MCF 10A (cell line): ENCODE measurements at regions not wholly inside any gene's neighbourhood (a gene's known extent, or its start where the extent isn't known, plus 50 kb on each side); places are given as distances from the start of the nearest gene placed in this dataset.
"Not testable (repeated sequence)": the region's sequence is repeated elsewhere in the genome, so short reads cannot be mapped to it uniquely, and the experiment has no call there.

Source experiments
- BruUV-seq: library from RNA; stranded (reverse); fragments of 400-500 nt; replicated peaks from 2 replicates; lab custom pipeline; 2021; lab: Mats Ljungman, UMichigan
- CTCF ChIA-PET: fragments of 300-600 bp; sonication (Branson Sonifier 250); formaldehyde crosslinking; extraction: SDS; loops from one replicate; lab custom pipeline; 2021; ENCODE audit warnings: antibody characterized with exemption, inconsistent platforms; lab: Yijun Ruan, JAX
- POLR2A ChIA-PET: fragments of 300-600, 350-650 bp; sonication (Branson Sonifier 250); formaldehyde crosslinking; extraction: SDS; loops from one replicate; lab custom pipeline; 2020; ENCODE audit warnings: antibody characterized with exemption, inconsistent platforms; lab: Yijun Ruan, JAX
- DNase-seq: peaks from one replicate; pipeline ENCODE4 v3.0.0-alpha.2; 2018; ENCODE audit not compliant: unreplicated experiment
- H3K27ac Mint-ChIP-seq: one replicate; pipeline ENCODE4 v1.8.0; 2022; ENCODE audit warnings: mild to moderate bottlenecking, low read depth, mixed read lengths; ENCODE audit not compliant: unreplicated experiment
- H3K27me3 Mint-ChIP-seq: one replicate; pipeline ENCODE4 v1.8.0; 2022; ENCODE audit warnings: mixed read lengths; ENCODE audit not compliant: insufficient read depth, unreplicated experiment
- H3K36me3 Mint-ChIP-seq: one replicate; pipeline ENCODE4 v1.8.0; 2022; ENCODE audit warnings: mild to moderate bottlenecking, moderate library complexity, mixed read lengths; ENCODE audit not compliant: insufficient read depth, unreplicated experiment
- H3K4me1 Mint-ChIP-seq: one replicate; pipeline ENCODE4 v1.8.0; 2022; ENCODE audit warnings: mixed read lengths; ENCODE audit not compliant: insufficient read depth, unreplicated experiment
- H3K4me3 Mint-ChIP-seq: one replicate; pipeline ENCODE4 v1.8.0; 2022; ENCODE audit warnings: mild to moderate bottlenecking, moderate library complexity, mixed read lengths; ENCODE audit not compliant: unreplicated experiment
- H3K9me3 Mint-ChIP-seq: one replicate; pipeline ENCODE4 v1.8.0; 2022; ENCODE audit warnings: mixed read lengths; ENCODE audit not compliant: unreplicated experiment
- CTCF ChIP-seq: fragments of 200-600 bp; IDR thresholded peaks from one replicate; pipeline ENCODE4 v1.8.0; 2022; ENCODE audit warnings: antibody characterized with exemption, mild to moderate bottlenecking; ENCODE audit not compliant: unreplicated experiment
- intact Hi-C: fragments of 100-400 bp; cut with micrococcal nuclease; formaldehyde crosslinking; loops from 2 replicates; pipeline ENCODE4 v1.14.1; 2022

GRCh38 chrX:128408842-128409241, 356.6 kb upstream of the ACTRT1 start:
- Mint-ChIP-seq H3K27me3 (no peaks in the 10 kb centered on the region), H3K27ac (no peak overlapping the region), H3K4me1 (no peaks in the 10 kb centered on the region), H3K9me3 (peaks cover 8% of the 10 kb centered on the region), H3K36me3 (no peaks in the 10 kb centered on the region), H3K4me3 (no peak overlapping the region)
- CTCF ChIA-PET = interaction anchor here (0.6 kb wide), 1 partner anchor 13 kb away, joined by 3 read pairs; no protein-coding TSS in a partner anchor
- no peak for TF ChIP-seq CTCF
- POLR2A ChIA-PET = no interaction called here
- no TSS peak for BruUV-seq
- intact Hi-C loops = no loop called here
- no peak for DNase-seq

GRCh38 chrX:128396601-128397000, 344.4 kb upstream of the ACTRT1 start:
- no peaks in the 10 kb centered on the region for H3K9me3 Mint-ChIP-seq
- ChIA-PET POLR2A (interaction anchor here (0.7 kb wide), 1 partner anchor 32 kb away, joined by 3 read pairs; no protein-coding TSS in a partner anchor), CTCF (no interaction called here)
- no peak overlapping the region for H3K4me3 Mint-ChIP-seq
- H3K36me3 Mint-ChIP-seq = no peaks in the 10 kb centered on the region
- intact Hi-C loops = no loop called here
- no peaks in the 10 kb centered on the region for H3K4me1 Mint-ChIP-seq
- no peak overlapping the region for H3K27ac Mint-ChIP-seq
- BruUV-seq = no TSS peak
- peak; percentile 1 for DNase-seq
- H3K27me3 Mint-ChIP-seq = no peaks in the 10 kb centered on the region
- TF ChIP-seq CTCF = no peak

- H3K27me3 Mint-ChIP-seq, H3K4me1 Mint-ChIP-seq, H3K36me3 Mint-ChIP-seq, H3K4me3 Mint-ChIP-seq, intact Hi-C loops, BruUV-seq: not testable (repeated sequence)
- POLR2A ChIA-PET = interaction anchor here (1.2 kb wide), 1 partner anchor 11 kb away, joined by 3 read pairs; no protein-coding TSS in a partner anchor
- Mint-ChIP-seq H3K27ac (peak overlapping the region; percentile 87), H3K9me3 (peaks cover 31% of the 10 kb centered on the region)
- DNase-seq = peak; percentile 45
- CTCF ChIA-PET = interaction anchor here (0.6 kb wide), 1 partner anchor 97 kb away, joined by 3 read pairs; no protein-coding TSS in a partner anchor
Observed at GRCh38 chrX:128383846-128384245, 331.6 kb upstream of the ACTRT1 start.

GRCh38 chrX:128365492-128365891, 313.3 kb upstream of the ACTRT1 start:
- no TSS peak for BruUV-seq
- intact Hi-C loops = no loop called here
- Mint-ChIP-seq H3K4me3 (no peak overlapping the region), H3K27me3 (no peaks in the 10 kb centered on the region), H3K4me1 (no peaks in the 10 kb centered on the region), H3K36me3 (no peaks in the 10 kb centered on the region), H3K27ac (no peak overlapping the region), H3K9me3 (peaks cover 14% of the 10 kb centered on the region)
- POLR2A ChIA-PET = interaction anchor here (1.1 kb wide), 1 partner anchor 10 kb away, joined by 7 read pairs; no protein-coding TSS in a partner anchor
- DNase-seq = peak; percentile 2
- CTCF ChIA-PET = interaction anchor here (0.5 kb wide), 1 partner anchor 23 kb away, joined by 3 read pairs; no protein-coding TSS in a partner anchor
- TF ChIP-seq CTCF = no peak
